GM19468 (cell line): ENCODE measurements at regions not wholly inside any gene's neighbourhood (a gene's known extent, or its start where the extent isn't known, plus 50 kb on each side); places are given as distances from the start of the nearest gene placed in this dataset.
"Not testable (repeated sequence)": the region's sequence is repeated elsewhere in the genome, so short reads cannot be mapped to it uniquely, and the experiment has no call there.

Experiments
- ATAC-seq: cut with Tn5 transposase; IDR thresholded peaks from one replicate; pipeline ENCODE4 v1.9.1; 2021; ENCODE audit warnings: mild to moderate bottlenecking, moderate library complexity, moderate number of reproducible peaks; ENCODE audit not compliant: unreplicated experiment; ENCODE audit errors: extremely low read depth

- no peak for ATAC-seq
These were observed 232.6 kb upstream of the C1orf174 start for GRCh38 chr1:4132352-4133296.

GRCh38 chr1:4133297-4133938 lies 233.3 kb upstream of the C1orf174 start:
- no peak for ATAC-seq

GRCh38 chr1:4133939-4134321 lies 233.9 kb upstream of the C1orf174 start:
- ATAC-seq, result no peak

GRCh38 chr1:4135853-4136252 lies 235.8 kb upstream of the C1orf174 start:
- not testable (repeated sequence) for ATAC-seq

GRCh38 chr1:4137621-4138415 lies 237.7 kb upstream of the C1orf174 start:
- no peak for ATAC-seq

- ATAC-seq, result no peak
These were observed 239.6 kb upstream of the C1orf174 start for GRCh38 chr1:4139646-4140045.

GRCh38 chr1:4140241-4140640 lies 240.2 kb upstream of the C1orf174 start:
- ATAC-seq, result no peak

GRCh38 chr1:4140821-4141220 lies 240.7 kb upstream of the C1orf174 start:
- ATAC-seq, result no peak

GRCh38 chr1:4144349-4144971 lies 244.4 kb upstream of the C1orf174 start:
- ATAC-seq, result no peak

GRCh38 chr1:4146101-4146500 lies 246.0 kb upstream of the C1orf174 start:
- ATAC-seq, result no peak

GRCh38 chr1:4146614-4147013 lies 246.5 kb upstream of the C1orf174 start:
- no peak for ATAC-seq

- no peak for ATAC-seq
These were observed 247.4 kb upstream of the C1orf174 start for GRCh38 chr1:4147509-4147908.

- ATAC-seq, result no peak
These were observed 249.2 kb upstream of the C1orf174 start for GRCh38 chr1:4149281-4149680.

GRCh38 chr1:4149831-4150230 lies 249.8 kb upstream of the C1orf174 start:
- no peak for ATAC-seq

GRCh38 chr1:4150262-4150661 lies 250.2 kb upstream of the C1orf174 start:
- no peak for ATAC-seq

GRCh38 chr1:4152266-4152665 lies 252.2 kb upstream of the C1orf174 start:
- ATAC-seq, result no peak

- ATAC-seq, result no peak
These were observed 253.5 kb upstream of the C1orf174 start for GRCh38 chr1:4153571-4153970.

GRCh38 chr1:4156241-4156973 lies 256.3 kb upstream of the C1orf174 start:
- ATAC-seq, result no peak

- no peak for ATAC-seq
These were observed 260.1 kb upstream of the C1orf174 start for GRCh38 chr1:4160181-4160580.
